AG04450 (cell line): ENCODE measurements at regions not wholly inside any gene's neighbourhood (a gene's known extent, or its start where the extent isn't known, plus 50 kb on each side); places are given as distances from the start of the nearest gene placed in this dataset.

Source experiments
- CTCF ChIA-PET: fragments of 300-600, 350-600 bp; formaldehyde crosslinking; extraction: SDS; loops from one replicate; lab custom pipeline; 2022; ENCODE audit warnings: antibody characterized with exemption, inconsistent platforms; lab: Charles Lee
- POLR2A ChIA-PET: fragments of 350-600 bp; formaldehyde crosslinking; extraction: SDS; loops from one replicate; lab custom pipeline; 2021; ENCODE audit warnings: antibody characterized with exemption, inconsistent platforms; lab: Yijun Ruan, JAX
- DNase-seq: peaks from one replicate; pipeline ENCODE4 v3.0.0-alpha.2; 2011; ENCODE audit warnings: low read depth, low spot score
- H3K27ac ChIP-seq: one replicate; pipeline ENCODE4 v1.5.1; 2012; ENCODE audit warnings: low read depth, low read length, control low read depth
- H3K27me3 ChIP-seq: one replicate; pipeline ENCODE4 v1.6.0; 2012; ENCODE audit warnings: low read length; ENCODE audit not compliant: control insufficient read depth, insufficient read depth
- H3K4me3 ChIP-seq: 2 replicates; pipeline ENCODE4 v1.5.1; 2011; ENCODE audit warnings: mild to moderate bottlenecking, low read depth, low read length, control low read depth
- H3K9me3 ChIP-seq: 2 replicates; pipeline ENCODE4 v1.5.1; 2012; ENCODE audit warnings: low read length; ENCODE audit not compliant: control insufficient read depth, insufficient read depth
- TF ChIP-seq, protein P1 (sequence below): IDR thresholded peaks from 2 replicates; pipeline ENCODE4 v1.5.1; 2011; ENCODE audit warnings: low read depth, low read length, control low read depth, inconsistent platforms

DNA sequence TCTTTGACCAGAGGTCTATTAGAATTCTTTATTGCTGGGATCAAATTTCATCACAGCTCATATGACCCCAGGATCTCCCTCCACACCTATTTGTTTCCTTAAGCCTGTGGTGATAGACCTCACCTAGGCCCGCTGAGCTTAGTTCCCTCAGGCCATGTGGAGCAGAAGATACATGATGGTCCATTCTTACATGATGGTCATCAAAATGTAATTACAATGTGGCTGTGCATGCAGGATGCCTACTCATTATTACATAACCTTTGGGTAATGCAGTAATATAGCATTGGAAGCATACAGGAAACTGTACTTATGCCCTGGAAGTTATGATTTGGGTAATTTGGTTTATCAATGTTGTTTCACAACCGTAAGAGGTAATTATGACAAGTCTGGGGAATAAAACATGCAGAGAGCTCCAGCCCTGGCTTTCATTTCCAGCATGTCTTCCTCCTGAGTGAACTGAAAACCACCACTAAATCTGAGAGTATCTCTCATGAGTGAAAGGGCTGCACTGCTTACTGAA, 67.0 kb upstream of the AGA start:
- TF ChIP-seq, protein P1, sequence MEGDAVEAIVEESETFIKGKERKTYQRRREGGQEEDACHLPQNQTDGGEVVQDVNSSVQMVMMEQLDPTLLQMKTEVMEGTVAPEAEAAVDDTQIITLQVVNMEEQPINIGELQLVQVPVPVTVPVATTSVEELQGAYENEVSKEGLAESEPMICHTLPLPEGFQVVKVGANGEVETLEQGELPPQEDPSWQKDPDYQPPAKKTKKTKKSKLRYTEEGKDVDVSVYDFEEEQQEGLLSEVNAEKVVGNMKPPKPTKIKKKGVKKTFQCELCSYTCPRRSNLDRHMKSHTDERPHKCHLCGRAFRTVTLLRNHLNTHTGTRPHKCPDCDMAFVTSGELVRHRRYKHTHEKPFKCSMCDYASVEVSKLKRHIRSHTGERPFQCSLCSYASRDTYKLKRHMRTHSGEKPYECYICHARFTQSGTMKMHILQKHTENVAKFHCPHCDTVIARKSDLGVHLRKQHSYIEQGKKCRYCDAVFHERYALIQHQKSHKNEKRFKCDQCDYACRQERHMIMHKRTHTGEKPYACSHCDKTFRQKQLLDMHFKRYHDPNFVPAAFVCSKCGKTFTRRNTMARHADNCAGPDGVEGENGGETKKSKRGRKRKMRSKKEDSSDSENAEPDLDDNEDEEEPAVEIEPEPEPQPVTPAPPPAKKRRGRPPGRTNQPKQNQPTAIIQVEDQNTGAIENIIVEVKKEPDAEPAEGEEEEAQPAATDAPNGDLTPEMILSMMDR: no peak
- Histone ChIP-seq H3K9me3 (no peaks in the 10 kb centered on the region), H3K27ac (no peak overlapping the region), H3K27me3 (no peaks in the 10 kb centered on the region), H3K4me3 (no peak overlapping the region)
- ChIA-PET CTCF (interaction anchor here (0.5 kb wide), 1 partner anchor 1323 kb away, joined by 3 read pairs; no protein-coding TSS in a partner anchor), POLR2A (no interaction called here)
- DNase-seq: no peak

DNA sequence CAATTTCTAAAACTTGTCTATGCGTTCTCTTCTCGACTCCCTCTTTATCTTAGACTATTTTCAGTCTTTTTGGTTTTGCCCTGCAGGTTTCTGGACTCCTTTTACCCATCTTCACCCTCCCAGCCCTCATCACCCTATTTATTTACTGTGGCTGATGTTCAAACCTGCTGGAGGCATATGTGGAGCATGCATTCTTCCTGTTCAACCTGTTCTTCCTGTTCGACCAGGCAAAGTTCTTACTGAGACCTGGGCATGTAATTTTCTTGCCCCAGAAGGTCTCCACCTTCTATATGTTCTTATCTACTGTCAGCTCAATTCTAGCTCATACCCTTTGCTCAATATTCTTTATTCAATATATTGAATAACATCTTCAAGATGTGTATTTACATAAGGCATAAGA, 69.4 kb upstream of the AGA start:
- Histone ChIP-seq H3K27ac (no peak overlapping the region), H3K4me3 (no peak overlapping the region), H3K9me3 (no peaks in the 10 kb centered on the region), H3K27me3 (no peaks in the 10 kb centered on the region)
- CTCF ChIA-PET: no interaction called here
- no peak for DNase-seq
- POLR2A ChIA-PET: no interaction called here
- TF ChIP-seq, protein P1: no peak

DNA sequence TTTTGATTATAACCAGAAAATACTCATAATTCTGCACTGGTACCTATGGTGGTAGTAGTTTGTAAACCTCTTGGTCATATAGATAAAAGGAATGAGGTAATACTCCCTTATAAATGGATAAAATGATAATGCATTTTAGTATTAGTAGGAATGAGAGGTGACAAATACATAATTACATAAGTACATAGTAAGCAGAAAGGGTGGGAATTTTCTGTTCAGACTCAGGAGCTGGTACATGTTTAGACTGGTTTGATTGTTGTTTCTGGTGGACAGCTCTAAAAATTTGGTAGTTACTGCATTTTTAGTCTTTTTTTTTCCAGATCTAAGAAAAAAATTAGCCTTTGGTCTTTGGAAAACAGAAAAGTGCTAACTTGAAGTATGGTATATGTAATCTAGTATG, 70.4 kb upstream of the AGA start:
- Histone ChIP-seq H3K27ac (no peak overlapping the region), H3K27me3 (no peaks in the 10 kb centered on the region), H3K4me3 (no peak overlapping the region), H3K9me3 (no peaks in the 10 kb centered on the region)
- TF ChIP-seq, protein P1: no peak
- ChIA-PET CTCF (no interaction called here), POLR2A (no interaction called here)
- DNase-seq: no peak

DNA sequence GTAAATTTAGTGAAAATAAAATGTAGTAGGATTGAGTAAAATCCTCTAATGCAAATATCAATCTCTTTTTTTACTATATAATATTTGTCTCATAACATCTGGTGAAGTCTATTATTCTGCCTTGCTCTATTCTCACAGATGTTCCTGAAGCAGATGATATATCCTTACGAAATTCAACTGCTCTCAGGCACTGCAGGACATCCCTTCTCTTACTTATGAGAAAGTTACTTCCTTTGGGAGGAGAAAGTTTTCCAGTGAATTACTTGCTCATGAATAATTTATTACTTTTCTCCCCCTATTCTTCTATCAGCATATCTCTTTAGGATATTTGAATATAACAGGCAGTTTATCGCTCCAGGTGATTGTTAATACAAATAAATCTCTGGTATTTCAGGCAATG, 75.6 kb upstream of the AGA start:
- H3K4me3 ChIP-seq: no peak overlapping the region
- DNase-seq: no peak
- TF ChIP-seq, protein P1: no peak
- no peak overlapping the region for H3K27ac ChIP-seq
- ChIA-PET POLR2A (no interaction called here), CTCF (no interaction called here)
- no peaks in the 10 kb centered on the region for H3K9me3 ChIP-seq
- no peaks in the 10 kb centered on the region for H3K27me3 ChIP-seq

DNA sequence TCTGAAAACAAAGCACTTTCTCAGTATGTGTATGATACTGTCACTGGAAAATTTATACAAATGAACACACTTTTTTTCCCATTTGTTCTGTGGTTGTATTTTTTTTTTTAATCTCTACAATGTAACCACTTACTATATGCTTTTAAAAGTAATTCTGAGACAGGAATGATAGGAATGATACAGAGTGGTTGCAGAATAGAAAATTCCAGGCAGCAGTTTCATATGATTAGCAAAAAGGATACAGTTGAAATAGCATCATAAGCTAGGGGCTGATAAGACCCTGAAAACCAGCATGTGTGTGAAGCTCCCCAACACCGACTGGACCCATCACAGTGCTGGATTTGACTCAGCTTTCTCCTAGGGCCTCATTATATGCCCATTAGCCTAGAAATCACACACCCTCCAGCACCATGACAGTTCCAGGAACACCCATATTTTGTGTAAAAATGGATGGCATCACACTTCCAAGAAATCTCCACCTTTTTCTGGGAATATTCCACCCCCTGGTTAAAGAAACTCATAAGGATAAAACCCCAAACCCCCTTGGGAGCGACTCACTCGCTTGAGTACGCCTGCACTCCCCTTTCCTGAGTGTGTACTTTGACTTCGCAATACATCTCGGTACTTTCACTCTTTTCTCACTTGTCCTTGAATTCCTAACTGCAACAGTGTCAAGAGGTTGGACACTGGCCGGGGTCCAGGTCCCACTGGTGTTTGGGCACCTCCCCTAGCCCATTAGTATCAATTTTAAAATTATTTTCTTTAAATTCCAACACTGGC, 77.4 kb upstream of the AGA start:
- ChIA-PET POLR2A (no interaction called here), CTCF (no interaction called here)
- peak overlapping the region; percentile 31 for H3K27ac ChIP-seq
- no peak for DNase-seq
- TF ChIP-seq, protein P1: no peak
- no peaks in the 10 kb centered on the region for H3K9me3 ChIP-seq
- no peak overlapping the region for H3K4me3 ChIP-seq
- no peaks in the 10 kb centered on the region for H3K27me3 ChIP-seq
